Activated T-helper 1 cell treated with anti-CD3 and anti-CD28 coated beads, Interleukin-2, amount 50 U/mL, for 16 hours (primary cell): ENCODE measurements at regions not wholly inside any gene's neighbourhood (a gene's known extent, or its start where the extent isn't known, plus 50 kb on each side); places are given as distances from the start of the nearest gene placed in this dataset.
"Not testable (repeated sequence)": the region's sequence is repeated elsewhere in the genome, so short reads cannot be mapped to it uniquely, and the experiment has no call there.

ENCODE experiments used
- DNase-seq, 2 donors: peaks; one replicate each; pipeline ENCODE4 v3.0.0-alpha.2; 2020; ENCODE audit warnings: low read depth in 1 of 2, low spot score in 1 of 2

- DNase-seq: peak; percentile 52 to 56
Observed at GRCh38 chr6:27133281-27134227, 113.9 kb upstream of the PRSS16 start.

GRCh38 chr6:27135087-27135657, 112.3 kb upstream of the PRSS16 start:
- DNase-seq: no peak

- DNase-seq: no peak
Observed at GRCh38 chr6:27136077-27136644, 111.3 kb upstream of the PRSS16 start.

- no peak for DNase-seq
Observed at GRCh38 chr6:27136978-27137814, 110.3 kb upstream of the PRSS16 start.

GRCh38 chr6:27138406-27138805, 109.1 kb upstream of the PRSS16 start:
- DNase-seq: no peak

GRCh38 chr6:27138837-27139755, 108.4 kb upstream of the PRSS16 start:
- DNase-seq: peak in 1 of 2 donors; percentile 26

GRCh38 chr6:27139756-27140579, 107.5 kb upstream of the PRSS16 start:
- no peak for DNase-seq

- DNase-seq: no peak
Observed at GRCh38 chr6:27140999-27141528, 106.4 kb upstream of the PRSS16 start.

- DNase-seq: no peak
Observed at GRCh38 chr6:27141529-27142015, 105.9 kb upstream of the PRSS16 start.

- not testable (repeated sequence) for DNase-seq
Observed at GRCh38 chr6:27143020-27143388, 104.5 kb upstream of the PRSS16 start.

GRCh38 chr6:27143474-27144026, 104.0 kb upstream of the PRSS16 start:
- no peak for DNase-seq

GRCh38 chr6:27144740-27145079, 102.8 kb upstream of the PRSS16 start:
- DNase-seq: no peak

- DNase-seq: peak; percentile 39 to 52
Observed at GRCh38 chr6:27145731-27146455, 101.6 kb upstream of the PRSS16 start.

- DNase-seq: not testable (repeated sequence)
Observed at GRCh38 chr6:27146456-27146705, 101.1 kb upstream of the PRSS16 start.

- DNase-seq: peak in 1 of 2 donors; percentile 53
Observed at GRCh38 chr6:27146706-27147505, 100.6 kb upstream of the PRSS16 start.

GRCh38 chr6:27148404-27148795, 99.1 kb upstream of the PRSS16 start:
- DNase-seq: no peak

GRCh38 chr6:27149150-27149549, 98.4 kb upstream of the PRSS16 start:
- DNase-seq: no peak

GRCh38 chr6:27154696-27155095, 92.8 kb upstream of the PRSS16 start:
- no peak for DNase-seq
